ENCODE measurements at regions not wholly inside any gene's neighbourhood (a gene's known extent, or its start where the extent isn't known, plus 50 kb on each side); places are given as distances from the start of the nearest gene placed in this dataset.
"Not testable (repeated sequence)": the region's sequence is repeated elsewhere in the genome, so short reads cannot be mapped to it uniquely, and the experiment has no call there.

- TF ChIP-seq TP53 (CRISPR knock-in tag; IDR thresholded peaks at IDR 0.05) = no peak
- TF ChIP-seq TEAD1 (CRISPR knock-in tag; IDR thresholded peaks at IDR 0.05) = no peak
- no peak for TF ChIP-seq PRDM15 (CRISPR knock-in tag; IDR thresholded peaks at IDR 0.05)
- TF ChIP-seq ZNF219 (CRISPR knock-in tag; IDR thresholded peaks at IDR 0.05; ENCODE audit: borderline replicate concordance) = no peak
- TF ChIP-seq, protein P1, sequence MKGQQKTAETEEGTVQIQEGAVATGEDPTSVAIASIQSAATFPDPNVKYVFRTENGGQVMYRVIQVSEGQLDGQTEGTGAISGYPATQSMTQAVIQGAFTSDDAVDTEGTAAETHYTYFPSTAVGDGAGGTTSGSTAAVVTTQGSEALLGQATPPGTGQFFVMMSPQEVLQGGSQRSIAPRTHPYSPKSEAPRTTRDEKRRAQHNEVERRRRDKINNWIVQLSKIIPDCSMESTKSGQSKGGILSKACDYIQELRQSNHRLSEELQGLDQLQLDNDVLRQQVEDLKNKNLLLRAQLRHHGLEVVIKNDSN (CRISPR knock-in tag; IDR thresholded peaks at IDR 0.05) = no peak
- no peak for TF ChIP-seq FOXK1 (CRISPR knock-in tag; IDR thresholded peaks at IDR 0.05)
- TF ChIP-seq, protein P2, sequence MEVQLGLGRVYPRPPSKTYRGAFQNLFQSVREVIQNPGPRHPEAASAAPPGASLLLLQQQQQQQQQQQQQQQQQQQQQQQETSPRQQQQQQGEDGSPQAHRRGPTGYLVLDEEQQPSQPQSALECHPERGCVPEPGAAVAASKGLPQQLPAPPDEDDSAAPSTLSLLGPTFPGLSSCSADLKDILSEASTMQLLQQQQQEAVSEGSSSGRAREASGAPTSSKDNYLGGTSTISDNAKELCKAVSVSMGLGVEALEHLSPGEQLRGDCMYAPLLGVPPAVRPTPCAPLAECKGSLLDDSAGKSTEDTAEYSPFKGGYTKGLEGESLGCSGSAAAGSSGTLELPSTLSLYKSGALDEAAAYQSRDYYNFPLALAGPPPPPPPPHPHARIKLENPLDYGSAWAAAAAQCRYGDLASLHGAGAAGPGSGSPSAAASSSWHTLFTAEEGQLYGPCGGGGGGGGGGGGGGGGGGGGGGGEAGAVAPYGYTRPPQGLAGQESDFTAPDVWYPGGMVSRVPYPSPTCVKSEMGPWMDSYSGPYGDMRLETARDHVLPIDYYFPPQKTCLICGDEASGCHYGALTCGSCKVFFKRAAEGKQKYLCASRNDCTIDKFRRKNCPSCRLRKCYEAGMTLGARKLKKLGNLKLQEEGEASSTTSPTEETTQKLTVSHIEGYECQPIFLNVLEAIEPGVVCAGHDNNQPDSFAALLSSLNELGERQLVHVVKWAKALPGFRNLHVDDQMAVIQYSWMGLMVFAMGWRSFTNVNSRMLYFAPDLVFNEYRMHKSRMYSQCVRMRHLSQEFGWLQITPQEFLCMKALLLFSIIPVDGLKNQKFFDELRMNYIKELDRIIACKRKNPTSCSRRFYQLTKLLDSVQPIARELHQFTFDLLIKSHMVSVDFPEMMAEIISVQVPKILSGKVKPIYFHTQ (CRISPR knock-in tag; IDR thresholded peaks at IDR 0.05) = no peak
- no peak for TF ChIP-seq ZNF512 (CRISPR knock-in tag; IDR thresholded peaks at IDR 0.05; ENCODE audit: borderline replicate concordance)
- H3K9me3 Mint-ChIP-seq = peaks cover 5% of the 10 kb centered on the region
- POLR2A ChIA-PET = no interaction called here
- no peak for ATAC-seq
- CTCF ChIA-PET = no interaction called here
- H3K27ac Mint-ChIP-seq = no peak overlapping the region
- no peak overlapping the region for H3K4me3 Mint-ChIP-seq
- no peak for DNase-seq (ENCODE audit: low spot score)
- no peaks in the 10 kb centered on the region for H3K36me3 Mint-ChIP-seq
- no peaks in the 10 kb centered on the region for H3K27me3 Mint-ChIP-seq (ENCODE audit: low read depth)
- H3K4me1 Mint-ChIP-seq = peaks cover 18% of the 10 kb centered on the region
Measured at GRCh38 chr12:16785524-16785923, 179.6 kb upstream of the LMO3 start.

DNA sequence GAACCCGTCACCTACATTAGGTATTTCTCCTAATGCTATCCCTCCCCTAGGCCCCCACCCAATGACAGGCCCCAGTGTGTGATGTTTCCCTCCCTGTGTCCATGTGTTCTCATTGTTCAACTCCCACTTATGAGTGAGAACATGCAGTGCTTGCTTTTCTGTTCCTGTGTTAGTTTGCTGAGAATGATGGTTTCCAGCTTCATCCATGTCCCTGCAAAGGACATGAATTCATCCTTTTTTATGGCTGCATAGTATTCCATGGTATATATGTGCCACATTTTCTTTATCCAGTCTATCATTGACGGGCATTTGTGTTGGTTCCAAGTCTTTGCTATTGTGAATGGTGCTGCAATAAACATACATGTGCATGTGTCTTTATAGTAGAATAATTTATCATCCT is 163.2 kb upstream of the LMO3 start:
- H3K4me1 Mint-ChIP-seq; H3K27me3 Mint-ChIP-seq (ENCODE audit: low read depth); POLR2A ChIA-PET; CTCF ChIA-PET; H3K27ac Mint-ChIP-seq; DNase-seq (ENCODE audit: low spot score); H3K4me3 Mint-ChIP-seq; ATAC-seq: not testable (repeated sequence)
- Mint-ChIP-seq H3K9me3 (peaks cover 33% of the 10 kb centered on the region), H3K36me3 (peaks cover 14% of the 10 kb centered on the region; the same call in 1 of the 2 replicates)

- Mint-ChIP-seq H3K4me3 (no peak overlapping the region), H3K4me1 (no peaks in the 10 kb centered on the region; the same call in 1 of the 2 replicates), H3K27me3 (ENCODE audit: low read depth) (no peaks in the 10 kb centered on the region), H3K27ac (no peak overlapping the region), H3K9me3 (peaks cover 27% of the 10 kb centered on the region), H3K36me3 (peaks cover 14% of the 10 kb centered on the region; the same call in 1 of the 2 replicates)
- TF ChIP-seq CREB1 (CRISPR knock-in tag; IDR thresholded peaks at IDR 0.05) (no peak), CBFB (CRISPR knock-in tag; IDR thresholded peaks at IDR 0.05; ENCODE audit: low read depth) (no peak), GRHL2 (CRISPR knock-in tag; IDR thresholded peaks at IDR 0.05; ENCODE audit: insufficient replicate concordance, severe bottlenecking) (no peak), RORB (CRISPR knock-in tag; IDR thresholded peaks at IDR 0.05) (no peak), TEAD4 (CRISPR knock-in tag; IDR thresholded peaks at IDR 0.05) (no peak), STAT6 (CRISPR knock-in tag; conservative IDR thresholded peaks at IDR 0.05; ENCODE audit: low read depth) (no peak)
- CTCF ChIA-PET = no interaction called here
- DNase-seq (ENCODE audit: low spot score) (no peak), ATAC-seq (no peak)
- POLR2A ChIA-PET = no interaction called here
Measured at GRCh38 chr12:16766736-16767135, 160.8 kb upstream of the LMO3 start.
